AG09309 (cell line): ENCODE measurements at regions not wholly inside any gene's neighbourhood (a gene's known extent, or its start where the extent isn't known, plus 50 kb on each side); places are given as distances from the start of the nearest gene placed in this dataset.
"Not testable (repeated sequence)": the region's sequence is repeated elsewhere in the genome, so short reads cannot be mapped to it uniquely, and the experiment has no call there.

Experiments used
- DNase-seq: peaks from one replicate; pipeline ENCODE4 v3.0.0-alpha.2; 2010; ENCODE audit warnings: low read depth
- H3K4me3 ChIP-seq: 2 replicates; pipeline ENCODE4 v1.5.1; 2011; ENCODE audit warnings: mild to moderate bottlenecking, low read depth, low read length, moderate library complexity; ENCODE audit not compliant: control insufficient read depth
- TF ChIP-seq, protein P1 (sequence below): IDR thresholded peaks from 2 replicates; pipeline ENCODE4 v1.5.1; 2011; ENCODE audit warnings: mild to moderate bottlenecking, low read depth, low read length, inconsistent platforms; ENCODE audit not compliant: insufficient read depth, control insufficient read depth; ENCODE audit errors: missing control alignments

GRCh38 chr6:121540210-121540609, 104.8 kb downstream of the GJA1 start:
- DNase-seq: no peak
- H3K4me3 ChIP-seq: no peak overlapping the region
- TF ChIP-seq, protein P1, sequence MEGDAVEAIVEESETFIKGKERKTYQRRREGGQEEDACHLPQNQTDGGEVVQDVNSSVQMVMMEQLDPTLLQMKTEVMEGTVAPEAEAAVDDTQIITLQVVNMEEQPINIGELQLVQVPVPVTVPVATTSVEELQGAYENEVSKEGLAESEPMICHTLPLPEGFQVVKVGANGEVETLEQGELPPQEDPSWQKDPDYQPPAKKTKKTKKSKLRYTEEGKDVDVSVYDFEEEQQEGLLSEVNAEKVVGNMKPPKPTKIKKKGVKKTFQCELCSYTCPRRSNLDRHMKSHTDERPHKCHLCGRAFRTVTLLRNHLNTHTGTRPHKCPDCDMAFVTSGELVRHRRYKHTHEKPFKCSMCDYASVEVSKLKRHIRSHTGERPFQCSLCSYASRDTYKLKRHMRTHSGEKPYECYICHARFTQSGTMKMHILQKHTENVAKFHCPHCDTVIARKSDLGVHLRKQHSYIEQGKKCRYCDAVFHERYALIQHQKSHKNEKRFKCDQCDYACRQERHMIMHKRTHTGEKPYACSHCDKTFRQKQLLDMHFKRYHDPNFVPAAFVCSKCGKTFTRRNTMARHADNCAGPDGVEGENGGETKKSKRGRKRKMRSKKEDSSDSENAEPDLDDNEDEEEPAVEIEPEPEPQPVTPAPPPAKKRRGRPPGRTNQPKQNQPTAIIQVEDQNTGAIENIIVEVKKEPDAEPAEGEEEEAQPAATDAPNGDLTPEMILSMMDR: no peak

- TF ChIP-seq, protein P1: no peak
- DNase-seq: no peak
- H3K4me3 ChIP-seq: no peak overlapping the region
These were observed 109.2 kb downstream of the GJA1 start for GRCh38 chr6:121544691-121545090.

- TF ChIP-seq, protein P1: no peak
- H3K4me3 ChIP-seq: no peak overlapping the region
- DNase-seq: peak; percentile 44
These were observed 112.7 kb downstream of the GJA1 start for GRCh38 chr6:121548131-121548530.

- TF ChIP-seq, protein P1: no peak
- peak; percentile 76 for DNase-seq
- no peak overlapping the region for H3K4me3 ChIP-seq
These were observed 114.3 kb downstream of the GJA1 start for GRCh38 chr6:121549736-121550135.

DNA sequence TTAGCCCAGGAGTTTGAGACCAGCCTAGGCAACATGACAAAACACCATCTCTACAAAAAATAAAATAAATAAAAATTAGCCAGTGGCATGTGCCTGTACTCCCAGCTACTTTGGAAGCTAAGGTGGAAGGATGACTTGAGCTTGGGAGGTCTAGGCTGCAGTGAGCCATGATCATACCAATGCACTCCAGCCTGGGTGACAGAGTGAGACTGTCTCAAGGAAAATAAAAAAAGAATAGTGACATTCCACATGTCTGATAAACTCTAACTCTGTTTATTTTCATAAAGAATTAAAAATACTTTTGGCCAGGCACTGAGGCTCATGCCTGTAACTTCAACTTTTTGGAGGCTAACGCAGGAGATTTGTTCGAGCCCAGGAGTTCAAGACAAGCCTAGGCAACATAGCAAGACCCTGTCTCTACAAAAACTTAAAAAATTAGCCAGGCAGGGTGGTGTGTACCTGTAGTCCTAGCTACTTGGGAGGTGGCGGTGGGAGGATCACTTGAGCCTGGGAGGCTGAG, 115.1 kb downstream of the GJA1 start:
- TF ChIP-seq, protein P1: no peak
- no peak overlapping the region for H3K4me3 ChIP-seq
- no peak for DNase-seq

- H3K4me3 ChIP-seq: no peak overlapping the region
- TF ChIP-seq, protein P1: no peak
- no peak for DNase-seq
These were observed 119.8 kb downstream of the GJA1 start for GRCh38 chr6:121555201-121555600.

DNA sequence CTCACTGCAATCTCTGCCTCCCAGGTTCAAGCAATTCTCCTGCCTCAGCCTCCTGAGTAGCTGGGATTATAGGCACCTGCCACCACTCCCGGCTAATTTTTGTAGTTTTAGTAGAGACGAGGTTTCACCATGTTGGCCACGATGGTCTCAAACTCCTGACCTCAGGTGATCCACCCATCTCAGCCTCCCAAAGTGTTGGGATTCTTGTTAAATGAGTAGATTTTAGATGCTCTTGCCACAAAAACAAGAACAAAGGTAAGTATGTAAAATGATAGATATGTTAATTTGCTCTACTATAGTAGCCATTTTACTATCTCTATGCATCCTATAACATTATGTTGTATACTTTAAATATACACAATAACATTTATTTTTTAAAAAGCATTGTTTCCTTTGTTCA, 120.7 kb downstream of the GJA1 start:
- H3K4me3 ChIP-seq, DNase-seq: not testable (repeated sequence)
